ENCODE measurements at regions not wholly inside any gene's neighbourhood (a gene's known extent, or its start where the extent isn't known, plus 50 kb on each side); places are given as distances from the start of the nearest gene placed in this dataset.

GRCh38 chr2:195029804-195030654 lies 627.0 kb upstream of the SLC39A10 start:
- DNase-seq (ENCODE audit: low read depth) = no peak
- no peak overlapping the region for H3K4me3 ChIP-seq (ENCODE audit: low read depth, low read length)
- TF ChIP-seq CTCF (conservative IDR thresholded peaks at IDR 0.05; ENCODE audit: low read depth, low read length) = no peak

- DNase-seq (ENCODE audit: low read depth) = no peak
- TF ChIP-seq CTCF (conservative IDR thresholded peaks at IDR 0.05; ENCODE audit: low read depth, low read length) = peak; percentile 22
- no peak overlapping the region for H3K4me3 ChIP-seq (ENCODE audit: low read depth, low read length)
Observed at GRCh38 chr2:195027947-195028346, 629.1 kb upstream of the SLC39A10 start.

- no peak overlapping the region for H3K4me3 ChIP-seq (ENCODE audit: low read depth, low read length)
- DNase-seq (ENCODE audit: low read depth) = peak; percentile 35
- TF ChIP-seq CTCF (conservative IDR thresholded peaks at IDR 0.05; ENCODE audit: low read depth, low read length) = no peak
Observed at GRCh38 chr2:195026261-195026660, 630.8 kb upstream of the SLC39A10 start.

GRCh38 chr2:195022508-195022830 lies 634.6 kb upstream of the SLC39A10 start:
- TF ChIP-seq CTCF (conservative IDR thresholded peaks at IDR 0.05; ENCODE audit: low read depth, low read length) = no peak
- DNase-seq (ENCODE audit: low read depth) = no peak
- no peak overlapping the region for H3K4me3 ChIP-seq (ENCODE audit: low read depth, low read length)

- TF ChIP-seq CTCF (conservative IDR thresholded peaks at IDR 0.05; ENCODE audit: low read depth, low read length) = no peak
- DNase-seq (ENCODE audit: low read depth) = no peak
- H3K4me3 ChIP-seq (ENCODE audit: low read depth, low read length) = no peak overlapping the region
Observed at GRCh38 chr2:195021711-195022507, 635.1 kb upstream of the SLC39A10 start.

- no peak overlapping the region for H3K4me3 ChIP-seq (ENCODE audit: low read depth, low read length)
- no peak for DNase-seq (ENCODE audit: low read depth)
- TF ChIP-seq CTCF (conservative IDR thresholded peaks at IDR 0.05; ENCODE audit: low read depth, low read length) = no peak
Observed at GRCh38 chr2:195018462-195018861, 638.6 kb upstream of the SLC39A10 start.
